Smooth muscle cell (in vitro differentiated cells): ENCODE measurements at regions not wholly inside any gene's neighbourhood (a gene's known extent, or its start where the extent isn't known, plus 50 kb on each side); places are given as distances from the start of the nearest gene placed in this dataset.

Experiments used
- DNase-seq: peaks from one replicate; lab custom pipeline; 2025; ENCODE audit not compliant: unreplicated experiment; lab: John Stamatoyannopoulos, UW
- H2AFZ ChIP-seq: fragments of 200-600 bp; sonication (generic); 2 replicates; pipeline ENCODE4 v1.6.0; 2016; ENCODE audit warnings: antibody characterized with exemption, low read depth, mild to moderate bottlenecking
- H3F3A ChIP-seq: fragments of 200-600 bp; sonication (generic); 2 replicates; pipeline ENCODE4 v1.6.0; 2017; ENCODE audit warnings: antibody characterized with exemption, low read depth
- H3K27ac ChIP-seq: fragments of 200-600 bp; sonication (generic); 2 replicates; pipeline ENCODE4 v1.5.1; 2016; ENCODE audit warnings: low read depth, mild to moderate bottlenecking
- H3K27me3 ChIP-seq: fragments of 200-600 bp; sonication (generic); 2 replicates; pipeline ENCODE4 v1.6.1; 2016; ENCODE audit warnings: low read depth, mild to moderate bottlenecking
- H3K36me3 ChIP-seq: fragments of 200-600 bp; sonication (generic); 2 replicates; pipeline ENCODE4 v1.5.1; 2016; ENCODE audit warnings: low read depth
- H3K4me1 ChIP-seq: fragments of 200-600 bp; sonication (generic); 2 replicates; pipeline ENCODE4 v1.5.1; 2016; ENCODE audit warnings: low read depth
- H3K4me2 ChIP-seq: fragments of 200-600 bp; sonication (generic); 2 replicates; pipeline ENCODE4 v1.6.0; 2016; ENCODE audit warnings: mild to moderate bottlenecking
- H3K4me3 ChIP-seq: fragments of 200-600 bp; sonication (generic); 2 replicates; pipeline ENCODE4 v1.5.1; 2016; ENCODE audit warnings: mild to moderate bottlenecking
- H3K79me2 ChIP-seq: fragments of 200-600 bp; sonication (generic); 2 replicates; pipeline ENCODE4 v1.6.0; 2016; ENCODE audit warnings: low read depth, mild to moderate bottlenecking
- H3K9ac ChIP-seq: fragments of 200-600 bp; sonication (generic); 2 replicates; pipeline ENCODE4 v1.6.0; 2016; ENCODE audit warnings: low read depth
- H3K9me3 ChIP-seq: fragments of 200-600 bp; sonication (generic); replicated peaks from 2 replicates; pipeline ENCODE4 v1.5.1; 2016; ENCODE audit warnings: low read depth
- H4K20me1 ChIP-seq: fragments of 200-600 bp; sonication (generic); 2 replicates; pipeline ENCODE4 v1.6.0; 2016; ENCODE audit warnings: low read depth
- CTCF ChIP-seq: fragments of 200-600 bp; sonication (generic); IDR thresholded peaks from 2 replicates; pipeline ENCODE4 v1.5.1; 2017; ENCODE audit warnings: borderline replicate concordance, mild to moderate bottlenecking, antibody characterized with exemption; ENCODE audit not compliant: insufficient read depth, poor library complexity, severe bottlenecking
- WGBS: methylation state at CpG from one replicate; pipeline ENCODE4 v1.1.7; 2016; ENCODE audit warnings: low lambda C conversion rate; 5-methylcytosine and 5-hydroxymethylcytosine counted together

DNA sequence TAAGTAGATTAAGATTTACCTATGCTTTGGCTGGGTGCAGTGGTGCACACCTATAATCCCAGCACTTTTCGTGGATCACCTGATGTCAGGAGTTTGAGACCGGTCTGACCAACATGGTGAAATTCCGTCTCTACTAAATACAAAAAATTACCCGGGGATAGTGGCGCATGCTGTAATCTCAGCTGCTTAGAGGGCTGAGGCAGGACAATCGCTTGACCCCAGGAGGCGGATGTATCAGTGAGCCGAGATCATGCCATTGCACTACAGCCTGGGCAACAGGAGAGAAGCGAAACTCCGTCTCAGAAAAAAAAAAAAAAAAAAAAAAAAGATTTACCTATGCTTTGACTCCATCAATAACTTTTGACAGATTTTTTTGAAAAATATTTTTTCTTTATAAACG lies 267.1 kb upstream of the SEMA6A start:
- Histone ChIP-seq H3K4me3 (no peak overlapping the region), H3K4me1 (no peaks in the 10 kb centered on the region), H3K79me2 (no peaks in the 10 kb centered on the region), H2AFZ (no peak overlapping the region), H3K27me3 (no peaks in the 10 kb centered on the region), H4K20me1 (no peaks in the 10 kb centered on the region), H3K9me3 (no peaks in the 10 kb centered on the region), H3K9ac (no peak overlapping the region), H3K27ac (no peak overlapping the region), H3K4me2 (no peak overlapping the region), H3F3A (no peaks in the 10 kb centered on the region), H3K36me3 (no peaks in the 10 kb centered on the region)
- no peak for TF ChIP-seq CTCF
- DNase-seq, result no peak
- WGBS, result 88% methylated on average over 11 of the region's 11 CpGs

GRCh38 chr5:116838011-116838536 lies 263.5 kb upstream of the SEMA6A start:
- H2AFZ ChIP-seq, result peak overlapping the region; percentile 34
- H4K20me1 ChIP-seq, result no peaks in the 10 kb centered on the region
- no peaks in the 10 kb centered on the region for H3K36me3 ChIP-seq
- H3K27me3 ChIP-seq, result no peaks in the 10 kb centered on the region
- H3F3A ChIP-seq, result no peaks in the 10 kb centered on the region
- 51% methylated on average over 2 of the region's 2 CpGs for WGBS
- H3K9ac ChIP-seq, result no peak overlapping the region
- no peaks in the 10 kb centered on the region for H3K79me2 ChIP-seq
- no peak for DNase-seq
- no peaks in the 10 kb centered on the region for H3K9me3 ChIP-seq
- H3K4me2 ChIP-seq, result no peak overlapping the region
- no peak overlapping the region for H3K27ac ChIP-seq
- H3K4me1 ChIP-seq, result peaks cover 11% of the 10 kb centered on the region
- TF ChIP-seq CTCF, result no peak
- H3K4me3 ChIP-seq, result no peak overlapping the region

DNA sequence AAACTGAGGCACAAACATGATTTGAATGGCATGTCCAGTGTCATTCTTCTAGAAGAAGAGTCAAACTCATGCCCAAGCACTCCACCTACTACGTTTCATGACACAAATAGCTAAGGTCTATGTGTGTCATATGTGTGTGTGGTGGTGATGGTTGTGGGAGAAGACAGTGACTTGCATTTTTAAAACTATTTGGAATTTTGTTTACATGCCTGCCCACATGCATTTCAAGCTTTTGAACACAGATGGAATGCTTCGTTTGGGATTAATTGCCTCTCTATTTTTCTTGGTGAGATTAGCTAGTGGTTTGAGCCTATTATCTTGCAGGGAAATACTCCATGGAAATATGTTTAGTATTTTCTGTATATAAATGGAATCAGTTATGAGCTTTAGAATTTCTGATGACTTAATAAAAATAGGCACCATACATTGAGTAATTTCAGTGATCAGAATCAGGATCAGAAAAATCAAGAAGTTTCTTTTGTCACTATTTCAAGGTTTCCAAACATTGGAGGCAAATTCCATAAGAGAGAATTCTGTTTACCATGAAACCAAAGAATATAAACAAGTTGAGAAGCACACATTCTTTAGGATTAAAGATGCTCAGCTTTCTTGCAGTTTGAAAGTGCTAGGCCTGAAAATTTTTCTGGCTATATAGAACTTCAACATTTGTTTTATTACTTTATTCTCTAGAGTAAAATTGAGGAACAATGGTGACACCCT lies 260.3 kb upstream of the SEMA6A start:
- H3K27ac ChIP-seq, result peak overlapping the region; percentile 66
- H3F3A ChIP-seq, result no peaks in the 10 kb centered on the region
- H3K79me2 ChIP-seq, result no peaks in the 10 kb centered on the region
- H2AFZ ChIP-seq, result no peak overlapping the region
- no peaks in the 10 kb centered on the region for H3K36me3 ChIP-seq
- 20% methylated on average over 2 of the region's 2 CpGs for WGBS
- no peaks in the 10 kb centered on the region for H3K27me3 ChIP-seq
- H3K4me1 ChIP-seq, result peaks cover 11% of the 10 kb centered on the region
- H3K9ac ChIP-seq, result peak overlapping the region; percentile 12
- H3K4me2 ChIP-seq, result peak overlapping the region; percentile 34
- no peak for DNase-seq
- no peak for TF ChIP-seq CTCF
- no peak overlapping the region for H3K4me3 ChIP-seq
- no peaks in the 10 kb centered on the region for H3K9me3 ChIP-seq
- H4K20me1 ChIP-seq, result no peaks in the 10 kb centered on the region

DNA sequence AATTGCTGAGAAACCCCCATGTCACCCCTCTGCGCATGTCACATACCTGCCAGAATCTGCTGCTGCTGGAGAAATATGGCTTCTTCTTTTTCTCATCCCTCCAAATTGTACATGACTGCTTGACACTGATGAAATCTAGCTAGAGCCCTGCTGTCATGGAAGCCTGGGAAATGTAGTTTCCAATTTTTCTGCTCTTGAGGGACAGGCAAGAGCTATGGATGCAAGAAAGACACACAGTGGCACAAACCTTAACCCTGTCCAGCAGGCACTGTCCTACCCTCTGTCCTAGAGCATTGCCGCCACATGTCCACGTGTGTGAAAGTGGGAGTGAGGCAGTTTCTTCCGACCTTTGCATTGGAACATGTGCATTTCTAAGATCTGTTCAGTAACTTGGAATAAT lies 255.5 kb upstream of the SEMA6A start:
- Histone ChIP-seq H3K4me1 (peaks cover 9% of the 10 kb centered on the region), H4K20me1 (no peaks in the 10 kb centered on the region), H3K27me3 (no peaks in the 10 kb centered on the region), H3K79me2 (no peaks in the 10 kb centered on the region), H3K27ac (no peak overlapping the region), H3F3A (no peaks in the 10 kb centered on the region), H2AFZ (peak overlapping the region; percentile 41), H3K36me3 (no peaks in the 10 kb centered on the region), H3K4me2 (no peak overlapping the region), H3K9me3 (no peaks in the 10 kb centered on the region), H3K4me3 (no peak overlapping the region), H3K9ac (no peak overlapping the region)
- TF ChIP-seq CTCF, result no peak
- WGBS, result 87% methylated on average over 4 of the region's 4 CpGs
- no peak for DNase-seq
